ENCODE measurements at regions not wholly inside any gene's neighbourhood (a gene's known extent, or its start where the extent isn't known, plus 50 kb on each side); places are given as distances from the start of the nearest gene placed in this dataset.
"Not testable (repeated sequence)": the region's sequence is repeated elsewhere in the genome, so short reads cannot be mapped to it uniquely, and the experiment has no call there.

GRCh38 chr7:63066235-63066634 is 932.4 kb upstream of the ZNF722 start:
- not testable (repeated sequence) for H3K4me3 Mint-ChIP-seq; H3K4me1 Mint-ChIP-seq; ATAC-seq; H3K27ac Mint-ChIP-seq; DNase-seq; H3K27me3 Mint-ChIP-seq; H3K36me3 Mint-ChIP-seq (ENCODE audit: low read depth)
- H3K9me3 Mint-ChIP-seq = peaks cover 20% of the 10 kb centered on the region

DNA sequence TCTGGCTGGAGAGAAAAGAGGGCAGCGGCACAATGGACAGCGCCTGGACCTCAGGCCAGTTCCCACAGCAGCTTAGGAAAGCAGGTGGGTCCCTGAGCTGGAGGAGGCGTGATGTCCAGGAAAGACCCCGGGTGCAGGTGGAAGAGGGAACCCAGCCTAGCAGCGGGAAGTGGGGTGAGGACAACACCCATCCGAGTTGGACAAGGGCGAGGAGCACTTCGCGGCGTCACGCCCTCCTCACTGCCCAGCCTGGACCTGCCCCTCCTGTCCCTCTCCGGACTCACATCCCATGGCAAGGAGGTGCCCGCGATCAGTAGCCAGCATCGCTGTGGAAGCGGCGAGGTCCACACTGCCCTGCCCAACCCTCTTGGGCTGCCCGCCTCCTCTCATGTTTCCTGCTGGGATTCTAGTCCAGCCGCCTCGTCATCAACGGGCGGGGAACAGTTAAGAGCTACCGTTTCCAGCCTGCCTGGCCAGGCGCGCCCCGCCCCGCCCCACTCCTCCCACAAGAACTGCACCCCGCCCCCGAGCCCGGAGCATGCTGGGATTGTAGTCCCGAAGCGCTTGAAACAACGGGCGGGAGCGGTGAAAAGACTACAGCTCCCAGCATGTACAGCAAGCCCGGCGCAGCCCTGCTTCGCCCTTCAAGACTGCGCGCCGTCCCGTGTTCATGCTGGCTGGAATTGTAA is 930.6 kb upstream of the ZNF722 start:
- Mint-ChIP-seq H3K9me3 (peaks cover 20% of the 10 kb centered on the region), H3K4me3 (no peak overlapping the region), H3K27ac (no peak overlapping the region), H3K4me1 (no peaks in the 10 kb centered on the region), H3K27me3 (no peaks in the 10 kb centered on the region), H3K36me3 (ENCODE audit: low read depth) (peaks cover 5% of the 10 kb centered on the region)
- ATAC-seq = no peak
- DNase-seq = no peak

- Mint-ChIP-seq H3K4me1 (no peaks in the 10 kb centered on the region), H3K27me3 (no peaks in the 10 kb centered on the region), H3K36me3 (ENCODE audit: low read depth) (peaks cover 5% of the 10 kb centered on the region), H3K4me3 (no peak overlapping the region), H3K27ac (no peak overlapping the region), H3K9me3 (peaks cover 23% of the 10 kb centered on the region)
- ATAC-seq (no peak), DNase-seq (no peak)
These were observed 928.0 kb upstream of the ZNF722 start for GRCh38 chr7:63070696-63071095.

- Mint-ChIP-seq H3K27me3 (no peaks in the 10 kb centered on the region), H3K4me3 (no peak overlapping the region), H3K27ac (no peak overlapping the region), H3K9me3 (peaks cover 19% of the 10 kb centered on the region), H3K36me3 (ENCODE audit: low read depth) (peaks cover 3% of the 10 kb centered on the region), H3K4me1 (no peaks in the 10 kb centered on the region)
- ATAC-seq (no peak), DNase-seq (no peak)
These were observed 927.3 kb upstream of the ZNF722 start for GRCh38 chr7:63071396-63071795.

DNA sequence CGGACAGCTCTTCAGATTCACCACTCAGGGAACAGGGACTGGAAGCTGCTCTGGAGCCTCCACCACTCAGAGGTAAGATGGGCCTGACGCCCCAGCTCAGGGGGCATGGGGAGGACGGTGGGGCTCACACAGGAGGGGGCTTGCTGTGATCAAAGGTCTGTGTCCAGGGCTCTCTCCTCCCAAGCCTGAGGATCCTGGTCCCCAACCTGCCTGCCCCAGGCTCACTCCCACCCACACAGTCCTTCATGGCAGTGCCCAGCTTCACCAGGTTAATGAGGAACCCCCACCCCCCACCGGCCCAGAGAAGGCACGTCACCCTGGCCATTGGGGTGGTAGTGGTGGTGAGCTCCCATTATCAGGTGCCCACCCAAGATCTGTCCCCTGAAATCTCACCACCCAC is 926.7 kb upstream of the ZNF722 start:
- peaks cover 19% of the 10 kb centered on the region for H3K9me3 Mint-ChIP-seq
- H3K4me3 Mint-ChIP-seq = no peak overlapping the region
- peaks cover 3% of the 10 kb centered on the region for H3K36me3 Mint-ChIP-seq (ENCODE audit: low read depth)
- no peaks in the 10 kb centered on the region for H3K4me1 Mint-ChIP-seq
- DNase-seq = no peak
- no peaks in the 10 kb centered on the region for H3K27me3 Mint-ChIP-seq
- ATAC-seq = no peak
- no peak overlapping the region for H3K27ac Mint-ChIP-seq

DNA sequence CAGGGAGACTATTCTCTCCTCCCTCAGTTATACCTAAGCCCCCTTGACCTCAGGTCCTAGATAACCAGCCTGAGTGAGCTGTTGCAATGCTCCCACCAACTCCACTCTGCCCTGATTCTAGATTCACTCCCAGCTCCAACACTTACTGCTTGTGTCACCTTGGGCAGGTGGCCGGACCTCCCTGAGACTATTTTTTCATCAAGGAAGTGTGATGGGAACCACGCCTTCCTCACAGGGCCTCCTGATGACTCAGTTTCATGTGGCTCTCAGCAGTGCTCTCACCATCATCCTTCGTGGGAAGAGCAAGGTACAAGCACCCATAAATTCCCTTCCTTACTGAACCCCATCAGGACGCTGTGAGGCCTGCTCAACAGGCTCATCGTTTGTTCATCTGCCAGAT is 925.8 kb upstream of the ZNF722 start:
- Mint-ChIP-seq H3K27me3 (no peaks in the 10 kb centered on the region), H3K36me3 (ENCODE audit: low read depth) (peaks cover 3% of the 10 kb centered on the region), H3K27ac (no peak overlapping the region), H3K4me1 (no peaks in the 10 kb centered on the region), H3K4me3 (no peak overlapping the region), H3K9me3 (peaks cover 19% of the 10 kb centered on the region)
- ATAC-seq (no peak), DNase-seq (no peak)

DNA sequence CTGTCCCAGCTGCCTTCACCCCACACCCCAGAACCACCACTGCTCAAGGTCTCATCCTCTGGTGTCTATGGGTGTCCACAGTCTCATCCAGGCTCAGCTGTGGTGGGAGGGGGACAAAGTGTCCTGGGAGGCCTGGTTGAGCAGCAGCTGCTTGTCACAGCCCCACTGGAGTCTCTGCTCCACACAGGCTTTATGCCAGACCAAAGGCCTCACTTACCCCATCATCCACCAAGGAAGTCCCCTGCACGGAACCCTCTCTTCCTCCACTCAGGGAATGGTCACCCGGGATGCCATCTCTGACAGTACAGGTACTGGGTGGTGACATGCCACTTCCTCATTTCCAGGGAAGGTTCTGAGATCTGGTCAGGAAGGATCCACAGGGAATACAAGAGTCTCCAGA is 925.4 kb upstream of the ZNF722 start:
- Mint-ChIP-seq H3K36me3 (ENCODE audit: low read depth) (peaks cover 3% of the 10 kb centered on the region), H3K9me3 (peaks cover 19% of the 10 kb centered on the region), H3K4me3 (no peak overlapping the region), H3K27ac (no peak overlapping the region), H3K27me3 (no peaks in the 10 kb centered on the region), H3K4me1 (no peaks in the 10 kb centered on the region)
- ATAC-seq = no peak
- no peak for DNase-seq

DNA sequence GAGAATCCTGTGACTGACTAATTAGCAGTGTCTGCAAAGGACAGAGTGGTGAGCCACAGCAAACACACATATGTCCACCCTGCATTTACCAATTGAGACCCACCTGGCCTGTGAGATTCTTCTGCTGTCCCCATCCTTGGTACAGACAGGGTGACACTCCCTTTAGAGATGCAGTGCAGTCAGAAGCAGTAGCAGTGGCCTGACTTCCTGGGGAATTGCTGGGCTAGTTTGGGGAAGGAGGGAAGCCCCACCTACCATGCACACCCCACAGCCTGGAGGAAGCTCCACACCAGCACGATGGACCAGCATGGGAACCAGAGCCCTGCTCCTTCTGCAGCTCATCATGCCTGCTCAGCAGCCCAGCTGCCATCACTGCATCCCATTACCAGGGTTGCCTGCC is 924.9 kb upstream of the ZNF722 start:
- no peak overlapping the region for H3K4me3 Mint-ChIP-seq
- peak; percentile 10 for ATAC-seq

DNA sequence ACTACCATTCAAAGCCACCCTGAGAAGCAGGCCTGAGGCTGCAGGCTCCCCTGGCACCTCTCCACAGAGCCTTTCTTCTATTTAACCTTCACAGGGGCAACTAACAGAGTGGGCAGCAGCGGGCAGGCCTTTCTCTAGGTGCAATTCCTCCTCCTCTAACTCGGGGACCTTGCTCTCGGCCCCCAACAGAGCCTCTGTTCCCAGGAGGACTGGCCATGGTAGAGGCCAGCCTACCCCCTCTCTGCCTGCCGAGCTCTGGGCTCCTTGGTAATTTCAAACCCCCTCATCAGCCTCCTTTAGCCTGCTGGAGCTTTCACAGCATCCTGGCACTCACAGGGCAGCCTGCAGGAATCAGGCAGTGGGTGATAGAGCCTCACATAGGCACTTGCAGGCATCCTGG is 920.8 kb upstream of the ZNF722 start:
- Mint-ChIP-seq H3K27ac (no peak overlapping the region), H3K4me1 (no peaks in the 10 kb centered on the region), H3K36me3 (ENCODE audit: low read depth) (peaks cover 1% of the 10 kb centered on the region), H3K27me3 (no peaks in the 10 kb centered on the region), H3K4me3 (no peak overlapping the region), H3K9me3 (peaks cover 24% of the 10 kb centered on the region)
- DNase-seq (no peak), ATAC-seq (no peak)

More for the DNA sequence above, 924.9 kb upstream of the ZNF722 start:
- H3K9me3 Mint-ChIP-seq = peaks cover 15% of the 10 kb centered on the region
- H3K36me3 Mint-ChIP-seq (ENCODE audit: low read depth) = peaks cover 3% of the 10 kb centered on the region
- H3K27me3 Mint-ChIP-seq = no peaks in the 10 kb centered on the region
- H3K27ac Mint-ChIP-seq = no peak overlapping the region
- no peaks in the 10 kb centered on the region for H3K4me1 Mint-ChIP-seq
- no peak for DNase-seq

- no peak for ATAC-seq
- peaks cover 36% of the 10 kb centered on the region for H3K9me3 Mint-ChIP-seq
- no peak overlapping the region for H3K27ac Mint-ChIP-seq
These were observed 918.2 kb upstream of the ZNF722 start for GRCh38 chr7:63080406-63080805.

DNA sequence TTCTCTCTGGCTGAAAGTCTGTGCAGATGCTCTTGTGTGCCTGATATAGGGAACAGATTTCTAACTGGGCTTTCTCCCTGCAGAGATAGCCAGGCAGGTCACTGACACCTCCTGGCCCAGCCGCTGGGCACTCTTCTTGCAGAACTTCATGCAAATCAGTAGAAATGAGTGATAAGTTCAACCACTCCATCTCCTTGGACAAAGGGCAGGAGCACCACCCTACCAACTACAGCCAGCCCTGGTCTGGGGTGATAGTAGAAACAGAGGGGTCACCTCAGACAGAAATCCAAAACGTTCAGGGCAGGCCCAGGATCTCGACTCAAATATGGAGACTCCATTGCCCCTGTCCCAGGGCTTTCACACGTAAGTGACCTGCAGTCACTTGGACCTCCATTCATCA is 917.8 kb upstream of the ZNF722 start:
- Mint-ChIP-seq H3K4me1 (no peaks in the 10 kb centered on the region), H3K4me3 (no peak overlapping the region), H3K9me3 (peaks cover 39% of the 10 kb centered on the region), H3K27me3 (no peaks in the 10 kb centered on the region), H3K27ac (no peak overlapping the region), H3K36me3 (ENCODE audit: low read depth) (no peaks in the 10 kb centered on the region)
- ATAC-seq (no peak), DNase-seq (no peak)

More at GRCh38 chr7:63080406-63080805, 918.2 kb upstream of the ZNF722 start:
- Mint-ChIP-seq H3K4me3 (no peak overlapping the region), H3K36me3 (ENCODE audit: low read depth) (no peaks in the 10 kb centered on the region), H3K27me3 (no peaks in the 10 kb centered on the region), H3K4me1 (no peaks in the 10 kb centered on the region)
- no peak for DNase-seq

GRCh38 chr7:63087575-63088190 is 911.0 kb upstream of the ZNF722 start:
- Mint-ChIP-seq H3K36me3 (ENCODE audit: low read depth) (peaks cover 5% of the 10 kb centered on the region), H3K4me1 (no peaks in the 10 kb centered on the region), H3K4me3 (no peak overlapping the region), H3K9me3 (peaks cover 72% of the 10 kb centered on the region), H3K27me3 (no peaks in the 10 kb centered on the region), H3K27ac (no peak overlapping the region)
- DNase-seq (no peak), ATAC-seq (no peak)

DNA sequence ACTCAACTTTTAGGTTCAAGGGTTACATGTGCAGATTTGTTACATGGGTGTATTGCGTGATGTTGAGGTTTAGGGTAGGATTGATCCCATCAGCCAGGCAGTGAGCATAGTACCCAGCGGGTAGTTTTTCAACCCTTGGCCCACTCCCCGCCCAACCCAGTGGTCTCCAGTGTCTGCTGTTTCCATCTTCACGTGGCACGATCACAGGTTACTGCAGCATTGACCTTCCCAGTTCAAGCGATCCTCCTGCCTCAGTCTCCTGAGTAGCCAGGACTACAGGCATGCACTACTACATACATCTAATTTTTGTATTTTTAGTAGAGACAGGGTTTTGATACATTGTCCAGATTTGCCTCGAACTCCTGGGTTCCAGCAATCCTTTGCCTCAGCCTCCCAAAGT is 905.7 kb upstream of the ZNF722 start:
- no peak overlapping the region for H3K4me3 Mint-ChIP-seq
- H3K27ac Mint-ChIP-seq = no peak overlapping the region
- H3K9me3 Mint-ChIP-seq = peaks cover 35% of the 10 kb centered on the region
- no peaks in the 10 kb centered on the region for H3K36me3 Mint-ChIP-seq (ENCODE audit: low read depth)
- no peak for ATAC-seq
- no peaks in the 10 kb centered on the region for H3K27me3 Mint-ChIP-seq
- no peak for DNase-seq
- no peaks in the 10 kb centered on the region for H3K4me1 Mint-ChIP-seq

- no peaks in the 10 kb centered on the region for H3K4me1 Mint-ChIP-seq
- H3K27me3 Mint-ChIP-seq = no peaks in the 10 kb centered on the region
- ATAC-seq (no peak), DNase-seq (no peak)
- H3K9me3 Mint-ChIP-seq = peaks cover 30% of the 10 kb centered on the region
- no peak overlapping the region for H3K4me3 Mint-ChIP-seq
- H3K27ac Mint-ChIP-seq = no peak overlapping the region
- no peaks in the 10 kb centered on the region for H3K36me3 Mint-ChIP-seq (ENCODE audit: low read depth)
These were observed 905.2 kb upstream of the ZNF722 start for GRCh38 chr7:63093481-63093880.

DNA sequence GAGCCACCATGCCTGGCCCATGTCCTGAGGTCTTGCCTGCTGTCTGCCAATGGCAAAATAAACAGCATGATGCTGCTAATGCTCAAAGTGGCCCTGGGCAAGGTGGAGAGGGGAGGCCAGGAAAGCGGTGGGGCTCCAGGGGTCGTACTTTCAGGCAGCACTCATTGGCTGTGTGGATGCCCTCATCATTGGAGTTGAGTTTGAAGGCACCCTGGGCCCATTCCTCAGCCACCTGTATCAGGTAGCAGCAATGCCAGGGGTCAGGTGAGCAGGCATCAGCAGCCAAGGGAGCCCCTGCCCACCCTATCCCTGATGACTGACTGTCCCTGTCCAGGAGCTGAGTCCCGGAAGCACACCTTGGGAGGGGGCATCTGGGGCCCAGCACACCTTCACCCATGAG is 902.5 kb upstream of the ZNF722 start:
- no peak for ATAC-seq
- Mint-ChIP-seq H3K4me3 (no peak overlapping the region), H3K36me3 (ENCODE audit: low read depth) (no peaks in the 10 kb centered on the region), H3K27me3 (no peaks in the 10 kb centered on the region), H3K27ac (no peak overlapping the region), H3K9me3 (peaks cover 7% of the 10 kb centered on the region), H3K4me1 (no peaks in the 10 kb centered on the region)
- DNase-seq = no peak
